WTC11 (cell line): ENCODE measurements at regions not wholly inside any gene's neighbourhood (a gene's known extent, or its start where the extent isn't known, plus 50 kb on each side); places are given as distances from the start of the nearest gene placed in this dataset.

Experiments used
- CTCF ChIP-seq: fragments of 200-600 bp; IDR thresholded peaks from 2 replicates; pipeline ENCODE4 v1.8.0; 2022; ENCODE audit warnings: antibody characterized with exemption
- IRF2 ChIP-seq: sonication (generic); formaldehyde crosslinking; IDR thresholded peaks from 2 replicates; pipeline ENCODE4 v1.8.0; 2022; ENCODE audit warnings: low read depth, missing genetic modification reagents, borderline replicate concordance
- JUN ChIP-seq: sonication (generic); formaldehyde crosslinking; IDR thresholded peaks from 2 replicates; pipeline ENCODE4 v1.8.0; 2023; ENCODE audit warnings: mild to moderate bottlenecking, missing genetic modification reagents
- NFE2L1 ChIP-seq: sonication (generic); formaldehyde crosslinking; IDR thresholded peaks from 2 replicates; pipeline ENCODE4 v1.8.1; 2023; ENCODE audit warnings: missing genetic modification reagents
- ZBTB21 ChIP-seq: sonication (generic); formaldehyde crosslinking; IDR thresholded peaks from 2 replicates; pipeline ENCODE4 v1.8.1; 2023; ENCODE audit warnings: mild to moderate bottlenecking, missing genetic modification reagents, borderline replicate concordance
- TF ChIP-seq, protein P1 (sequence below): sonication (generic); formaldehyde crosslinking; IDR thresholded peaks from 2 replicates; pipeline ENCODE4 v1.8.1; 2022; ENCODE audit warnings: missing genetic modification reagents, borderline replicate concordance
- TF ChIP-seq, protein P2 (sequence below): sonication (generic); formaldehyde crosslinking; IDR thresholded peaks from 2 replicates; pipeline ENCODE4 v1.8.0; 2023; ENCODE audit warnings: mild to moderate bottlenecking, missing genetic modification reagents
- TF ChIP-seq, protein P3 (sequence below): sonication (generic); formaldehyde crosslinking; IDR thresholded peaks from 2 replicates; pipeline ENCODE4 v1.8.1; 2023; ENCODE audit warnings: mild to moderate bottlenecking, missing genetic modification reagents, borderline replicate concordance
- TF ChIP-seq, protein P4 (sequence below): sonication (generic); formaldehyde crosslinking; IDR thresholded peaks from 2 replicates; pipeline ENCODE4 v1.8.0; 2022; ENCODE audit warnings: mild to moderate bottlenecking, missing genetic modification reagents
- TF ChIP-seq, protein P5 (sequence below): sonication (generic); formaldehyde crosslinking; IDR thresholded peaks from 2 replicates; pipeline ENCODE4 v1.8.0; 2022; ENCODE audit warnings: mild to moderate bottlenecking, missing genetic modification reagents

DNA sequence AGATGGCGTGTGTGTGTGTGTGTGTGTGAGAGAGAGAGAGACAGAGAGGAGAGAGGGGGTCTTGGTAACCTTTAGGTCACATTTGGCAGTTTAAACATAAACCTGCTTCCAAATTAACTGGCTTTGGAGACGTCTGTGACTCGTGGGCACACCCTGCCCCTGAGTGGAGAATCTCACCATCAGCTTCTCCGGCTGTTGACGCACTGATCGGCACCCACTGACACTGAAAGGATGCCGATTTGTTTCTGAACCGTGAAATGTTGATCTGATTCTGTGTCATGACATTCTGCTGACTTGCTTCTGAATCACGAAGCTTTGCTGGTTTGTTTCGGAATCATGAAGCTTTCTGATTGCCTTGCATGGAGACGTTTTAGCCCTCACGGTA is 114.7 kb downstream of the RTP5 start:
- TF ChIP-seq CTCF (no peak), IRF2 (CRISPR knock-in tag) (no peak), JUN (CRISPR knock-in tag) (no peak), ZBTB21 (CRISPR knock-in tag) (no peak), NFE2L1 (CRISPR knock-in tag) (no peak)
- TF ChIP-seq, protein P1, sequence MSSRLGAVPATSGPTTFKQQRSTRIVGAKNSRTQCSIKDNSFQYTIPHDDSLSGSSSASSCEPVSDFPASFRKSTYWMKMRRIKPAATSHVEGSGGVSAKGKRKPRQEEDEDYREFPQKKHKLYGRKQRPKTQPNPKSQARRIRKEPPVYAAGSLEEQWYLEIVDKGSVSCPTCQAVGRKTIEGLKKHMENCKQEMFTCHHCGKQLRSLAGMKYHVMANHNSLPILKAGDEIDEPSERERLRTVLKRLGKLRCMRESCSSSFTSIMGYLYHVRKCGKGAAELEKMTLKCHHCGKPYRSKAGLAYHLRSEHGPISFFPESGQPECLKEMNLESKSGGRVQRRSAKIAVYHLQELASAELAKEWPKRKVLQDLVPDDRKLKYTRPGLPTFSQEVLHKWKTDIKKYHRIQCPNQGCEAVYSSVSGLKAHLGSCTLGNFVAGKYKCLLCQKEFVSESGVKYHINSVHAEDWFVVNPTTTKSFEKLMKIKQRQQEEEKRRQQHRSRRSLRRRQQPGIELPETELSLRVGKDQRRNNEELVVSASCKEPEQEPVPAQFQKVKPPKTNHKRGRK (CRISPR knock-in tag): no peak
- TF ChIP-seq, protein P2, sequence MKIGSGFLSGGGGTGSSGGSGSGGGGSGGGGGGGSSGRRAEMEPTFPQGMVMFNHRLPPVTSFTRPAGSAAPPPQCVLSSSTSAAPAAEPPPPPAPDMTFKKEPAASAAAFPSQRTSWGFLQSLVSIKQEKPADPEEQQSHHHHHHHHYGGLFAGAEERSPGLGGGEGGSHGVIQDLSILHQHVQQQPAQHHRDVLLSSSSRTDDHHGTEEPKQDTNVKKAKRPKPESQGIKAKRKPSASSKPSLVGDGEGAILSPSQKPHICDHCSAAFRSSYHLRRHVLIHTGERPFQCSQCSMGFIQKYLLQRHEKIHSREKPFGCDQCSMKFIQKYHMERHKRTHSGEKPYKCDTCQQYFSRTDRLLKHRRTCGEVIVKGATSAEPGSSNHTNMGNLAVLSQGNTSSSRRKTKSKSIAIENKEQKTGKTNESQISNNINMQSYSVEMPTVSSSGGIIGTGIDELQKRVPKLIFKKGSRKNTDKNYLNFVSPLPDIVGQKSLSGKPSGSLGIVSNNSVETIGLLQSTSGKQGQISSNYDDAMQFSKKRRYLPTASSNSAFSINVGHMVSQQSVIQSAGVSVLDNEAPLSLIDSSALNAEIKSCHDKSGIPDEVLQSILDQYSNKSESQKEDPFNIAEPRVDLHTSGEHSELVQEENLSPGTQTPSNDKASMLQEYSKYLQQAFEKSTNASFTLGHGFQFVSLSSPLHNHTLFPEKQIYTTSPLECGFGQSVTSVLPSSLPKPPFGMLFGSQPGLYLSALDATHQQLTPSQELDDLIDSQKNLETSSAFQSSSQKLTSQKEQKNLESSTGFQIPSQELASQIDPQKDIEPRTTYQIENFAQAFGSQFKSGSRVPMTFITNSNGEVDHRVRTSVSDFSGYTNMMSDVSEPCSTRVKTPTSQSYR: no peak
- TF ChIP-seq, protein P3, sequence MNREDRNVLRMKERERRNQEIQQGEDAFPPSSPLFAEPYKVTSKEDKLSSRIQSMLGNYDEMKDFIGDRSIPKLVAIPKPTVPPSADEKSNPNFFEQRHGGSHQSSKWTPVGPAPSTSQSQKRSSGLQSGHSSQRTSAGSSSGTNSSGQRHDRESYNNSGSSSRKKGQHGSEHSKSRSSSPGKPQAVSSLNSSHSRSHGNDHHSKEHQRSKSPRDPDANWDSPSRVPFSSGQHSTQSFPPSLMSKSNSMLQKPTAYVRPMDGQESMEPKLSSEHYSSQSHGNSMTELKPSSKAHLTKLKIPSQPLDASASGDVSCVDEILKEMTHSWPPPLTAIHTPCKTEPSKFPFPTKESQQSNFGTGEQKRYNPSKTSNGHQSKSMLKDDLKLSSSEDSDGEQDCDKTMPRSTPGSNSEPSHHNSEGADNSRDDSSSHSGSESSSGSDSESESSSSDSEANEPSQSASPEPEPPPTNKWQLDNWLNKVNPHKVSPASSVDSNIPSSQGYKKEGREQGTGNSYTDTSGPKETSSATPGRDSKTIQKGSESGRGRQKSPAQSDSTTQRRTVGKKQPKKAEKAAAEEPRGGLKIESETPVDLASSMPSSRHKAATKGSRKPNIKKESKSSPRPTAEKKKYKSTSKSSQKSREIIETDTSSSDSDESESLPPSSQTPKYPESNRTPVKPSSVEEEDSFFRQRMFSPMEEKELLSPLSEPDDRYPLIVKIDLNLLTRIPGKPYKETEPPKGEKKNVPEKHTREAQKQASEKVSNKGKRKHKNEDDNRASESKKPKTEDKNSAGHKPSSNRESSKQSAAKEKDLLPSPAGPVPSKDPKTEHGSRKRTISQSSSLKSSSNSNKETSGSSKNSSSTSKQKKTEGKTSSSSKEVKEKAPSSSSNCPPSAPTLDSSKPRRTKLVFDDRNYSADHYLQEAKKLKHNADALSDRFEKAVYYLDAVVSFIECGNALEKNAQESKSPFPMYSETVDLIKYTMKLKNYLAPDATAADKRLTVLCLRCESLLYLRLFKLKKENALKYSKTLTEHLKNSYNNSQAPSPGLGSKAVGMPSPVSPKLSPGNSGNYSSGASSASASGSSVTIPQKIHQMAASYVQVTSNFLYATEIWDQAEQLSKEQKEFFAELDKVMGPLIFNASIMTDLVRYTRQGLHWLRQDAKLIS: no peak
- TF ChIP-seq, protein P4, sequence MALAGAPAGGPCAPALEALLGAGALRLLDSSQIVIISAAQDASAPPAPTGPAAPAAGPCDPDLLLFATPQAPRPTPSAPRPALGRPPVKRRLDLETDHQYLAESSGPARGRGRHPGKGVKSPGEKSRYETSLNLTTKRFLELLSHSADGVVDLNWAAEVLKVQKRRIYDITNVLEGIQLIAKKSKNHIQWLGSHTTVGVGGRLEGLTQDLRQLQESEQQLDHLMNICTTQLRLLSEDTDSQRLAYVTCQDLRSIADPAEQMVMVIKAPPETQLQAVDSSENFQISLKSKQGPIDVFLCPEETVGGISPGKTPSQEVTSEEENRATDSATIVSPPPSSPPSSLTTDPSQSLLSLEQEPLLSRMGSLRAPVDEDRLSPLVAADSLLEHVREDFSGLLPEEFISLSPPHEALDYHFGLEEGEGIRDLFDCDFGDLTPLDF: no peak
- TF ChIP-seq, protein P5, sequence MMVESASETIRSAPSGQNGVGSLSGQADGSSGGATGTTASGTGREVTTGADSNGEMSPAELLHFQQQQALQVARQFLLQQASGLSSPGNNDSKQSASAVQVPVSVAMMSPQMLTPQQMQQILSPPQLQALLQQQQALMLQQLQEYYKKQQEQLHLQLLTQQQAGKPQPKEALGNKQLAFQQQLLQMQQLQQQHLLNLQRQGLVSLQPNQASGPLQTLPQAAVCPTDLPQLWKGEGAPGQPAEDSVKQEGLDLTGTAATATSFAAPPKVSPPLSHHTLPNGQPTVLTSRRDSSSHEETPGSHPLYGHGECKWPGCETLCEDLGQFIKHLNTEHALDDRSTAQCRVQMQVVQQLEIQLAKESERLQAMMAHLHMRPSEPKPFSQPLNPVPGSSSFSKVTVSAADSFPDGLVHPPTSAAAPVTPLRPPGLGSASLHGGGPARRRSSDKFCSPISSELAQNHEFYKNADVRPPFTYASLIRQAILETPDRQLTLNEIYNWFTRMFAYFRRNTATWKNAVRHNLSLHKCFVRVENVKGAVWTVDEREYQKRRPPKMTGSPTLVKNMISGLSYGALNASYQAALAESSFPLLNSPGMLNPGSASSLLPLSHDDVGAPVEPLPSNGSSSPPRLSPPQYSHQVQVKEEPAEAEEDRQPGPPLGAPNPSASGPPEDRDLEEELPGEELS (CRISPR knock-in tag): no peak
